H9 (cell line): ENCODE measurements at regions not wholly inside any gene's neighbourhood (a gene's known extent, or its start where the extent isn't known, plus 50 kb on each side); places are given as distances from the start of the nearest gene placed in this dataset.

Source experiments
- DNase-seq: peaks from one replicate; pipeline ENCODE4 v3.0.0-alpha.2; 2017
- H2AFZ ChIP-seq: one replicate; pipeline ENCODE4 v1.6.1; 2013; ENCODE audit warnings: mild to moderate bottlenecking, low read length, control low read depth, moderate library complexity
- H2AK5ac ChIP-seq: 2 replicates; pipeline ENCODE4 v1.6.1; 2013; ENCODE audit warnings: low read length, control low read depth, mixed read lengths; ENCODE audit not compliant: insufficient read length
- H2BK120ac ChIP-seq: one replicate; pipeline ENCODE4 v1.6.1; 2013; ENCODE audit warnings: low read depth, mild to moderate bottlenecking, low read length, control low read depth, inconsistent platforms; ENCODE audit not compliant: poor library complexity, severe bottlenecking
- H2BK12ac ChIP-seq: 2 replicates; pipeline ENCODE4 v1.6.1; 2013; ENCODE audit warnings: low read length, control low read depth, mixed read lengths, low read depth; ENCODE audit not compliant: insufficient read length
- H2BK15ac ChIP-seq: 2 replicates; pipeline ENCODE4 v1.6.1; 2013; ENCODE audit warnings: low read depth, low read length, control low read depth
- H2BK20ac ChIP-seq: one replicate; pipeline ENCODE4 v1.6.1; 2013; ENCODE audit warnings: low read depth, mild to moderate bottlenecking, low read length, control low read depth, inconsistent platforms; ENCODE audit not compliant: poor library complexity, severe bottlenecking
- H2BK5ac ChIP-seq: 2 replicates; pipeline ENCODE4 v1.6.1; 2013; ENCODE audit warnings: low read length, control low read depth, mixed read lengths; ENCODE audit not compliant: insufficient read length
- H3K14ac ChIP-seq: 2 replicates; pipeline ENCODE4 v1.6.1; 2013; ENCODE audit warnings: low read length, control low read depth; ENCODE audit not compliant: insufficient read depth
- H3K18ac ChIP-seq: 2 replicates; pipeline ENCODE4 v1.6.1; 2013; ENCODE audit warnings: low read depth, mild to moderate bottlenecking, mixed read lengths, low read length, control low read depth; ENCODE audit not compliant: insufficient read length
- H3K23ac ChIP-seq: 2 replicates; pipeline ENCODE4 v1.6.1; 2013; ENCODE audit warnings: low read length, control low read depth, mixed read lengths, low read depth; ENCODE audit not compliant: insufficient read length
- H3K23me2 ChIP-seq: 2 replicates; pipeline ENCODE4 v1.6.1; 2013; ENCODE audit warnings: low read depth, mild to moderate bottlenecking, mixed read lengths, low read length, control low read depth; ENCODE audit not compliant: insufficient read length, poor library complexity, severe bottlenecking
- H3K27ac ChIP-seq: 2 replicates; pipeline ENCODE4 v1.5.1; 2013; ENCODE audit warnings: low read length, control low read depth, mixed read lengths, low read depth; ENCODE audit not compliant: insufficient read length
- H3K27me3 ChIP-seq: 2 replicates; pipeline ENCODE4 v1.6.1; 2013; ENCODE audit warnings: low read length, control low read depth, inconsistent platforms; ENCODE audit not compliant: insufficient read depth
- H3K4ac ChIP-seq: 2 replicates; pipeline ENCODE4 v1.6.1; 2013; ENCODE audit warnings: low read depth, mild to moderate bottlenecking, control low read depth, inconsistent platforms, low read length, moderate library complexity
- H3K4me1 ChIP-seq: 2 replicates; pipeline ENCODE4 v1.6.1; 2013; ENCODE audit warnings: low read length, control low read depth, inconsistent platforms; ENCODE audit not compliant: insufficient read depth
- H3K4me2 ChIP-seq: 2 replicates; pipeline ENCODE4 v1.6.1; 2013; ENCODE audit warnings: low read length, control low read depth, mixed read lengths; ENCODE audit not compliant: insufficient read length, insufficient read depth
- H3K56ac ChIP-seq: 2 replicates; pipeline ENCODE4 v1.6.1; 2013; ENCODE audit warnings: low read depth, mild to moderate bottlenecking, mixed read lengths, low read length, control low read depth; ENCODE audit not compliant: insufficient read length
- H3K79me1 ChIP-seq: 2 replicates; pipeline ENCODE4 v1.6.1; 2013; ENCODE audit warnings: low read depth, mild to moderate bottlenecking, moderate library complexity, low read length, control low read depth, inconsistent platforms; ENCODE audit not compliant: insufficient read depth, poor library complexity, severe bottlenecking
- H3K79me2 ChIP-seq: 2 replicates; pipeline ENCODE4 v1.6.1; 2013; ENCODE audit warnings: low read length, control low read depth, inconsistent platforms; ENCODE audit not compliant: insufficient read depth
- H3K9ac ChIP-seq: 2 replicates; pipeline ENCODE4 v1.6.1; 2013; ENCODE audit warnings: low read length, control low read depth, mixed read lengths; ENCODE audit not compliant: insufficient read length; ENCODE audit errors: extremely low read depth
- H3K9me3 ChIP-seq: one replicate; pipeline ENCODE4 v1.6.1; 2013; ENCODE audit warnings: low read depth, low read length, inconsistent platforms; ENCODE audit not compliant: control insufficient read depth
- H3T11ph ChIP-seq: one replicate; pipeline ENCODE4 v1.6.1; 2013; ENCODE audit warnings: mild to moderate bottlenecking, low read length, control low read depth, inconsistent platforms
- H4K20me1 ChIP-seq: one replicate; pipeline ENCODE4 v1.6.1; 2013; ENCODE audit not compliant: control insufficient read depth, insufficient read length, insufficient read depth
- H4K5ac ChIP-seq: 2 replicates; pipeline ENCODE4 v1.6.1; 2013; ENCODE audit warnings: low read depth, mild to moderate bottlenecking, mixed read lengths, low read length, control low read depth; ENCODE audit not compliant: insufficient read length
- H4K8ac ChIP-seq: replicated peaks from 2 replicates; pipeline ENCODE4 v1.6.1; 2013; ENCODE audit warnings: low read length, control low read depth, mixed read lengths, low read depth; ENCODE audit not compliant: insufficient read length
- H4K91ac ChIP-seq: 2 replicates; pipeline ENCODE4 v1.6.1; 2013; ENCODE audit warnings: low read depth, mild to moderate bottlenecking, moderate library complexity, mixed read lengths, low read length, control low read depth; ENCODE audit not compliant: insufficient read length
- H3K27ac Mint-ChIP-seq, 3 experiments: 2 replicates in 2 of 3; 3 replicates in 1 of 3; pipeline ENCODE4 v1.8.0; 2020 to 2021; ENCODE audit warnings: mixed read lengths in 3 of 3, mild to moderate bottlenecking in 1 of 3, moderate library complexity in 1 of 3
- H3K27me3 Mint-ChIP-seq: 2 replicates; pipeline ENCODE4 v1.8.0; 2021; ENCODE audit warnings: low read depth, mild to moderate bottlenecking, moderate library complexity, mixed read lengths
- H3K36me3 Mint-ChIP-seq, 3 experiments: 2 replicates in 2 of 3; 3 replicates in 1 of 3; pipeline ENCODE4 v1.8.0; 2020 to 2021; ENCODE audit warnings: low read depth in 3 of 3, mixed read lengths in 3 of 3; ENCODE audit not compliant: insufficient read depth in 1 of 3
- H3K4me1 Mint-ChIP-seq, 2 experiments: 2 replicates each; pipeline ENCODE4 v1.8.0; 2020; ENCODE audit warnings: mixed read lengths in 2 of 2
- H3K4me3 Mint-ChIP-seq, 2 experiments: 2 replicates in 1 of 2; 3 replicates in 1 of 2; pipeline ENCODE4 v1.8.0; 2020 to 2021; ENCODE audit warnings: mild to moderate bottlenecking in 2 of 2, mixed read lengths in 2 of 2, moderate library complexity in 1 of 2
- H3K9me3 Mint-ChIP-seq, 2 experiments: 2 replicates in 1 of 2; 3 replicates in 1 of 2; pipeline ENCODE4 v1.8.0; 2020; ENCODE audit warnings: mild to moderate bottlenecking in 2 of 2, mixed read lengths in 2 of 2, moderate library complexity in 1 of 2
- CTCF ChIP-seq: fragments of 200-600 bp; sonication (generic); conservative IDR thresholded peaks from 3 replicates; pipeline ENCODE4 v1.8.0; 2021; ENCODE audit warnings: antibody characterized with exemption, mild to moderate bottlenecking
- WGBS: extraction: QIAGEN DNeasy Blood & Tissue Kit; methylation state at CpG from one replicate; pipeline ENCODE4 v1.1.7; 2013; ENCODE audit warnings: missing lambda C conversion rate, low lambda C conversion rate, mixed read lengths; ENCODE audit not compliant: insufficient read length; ENCODE audit errors: extremely low coverage; 5-methylcytosine and 5-hydroxymethylcytosine counted together

DNA sequence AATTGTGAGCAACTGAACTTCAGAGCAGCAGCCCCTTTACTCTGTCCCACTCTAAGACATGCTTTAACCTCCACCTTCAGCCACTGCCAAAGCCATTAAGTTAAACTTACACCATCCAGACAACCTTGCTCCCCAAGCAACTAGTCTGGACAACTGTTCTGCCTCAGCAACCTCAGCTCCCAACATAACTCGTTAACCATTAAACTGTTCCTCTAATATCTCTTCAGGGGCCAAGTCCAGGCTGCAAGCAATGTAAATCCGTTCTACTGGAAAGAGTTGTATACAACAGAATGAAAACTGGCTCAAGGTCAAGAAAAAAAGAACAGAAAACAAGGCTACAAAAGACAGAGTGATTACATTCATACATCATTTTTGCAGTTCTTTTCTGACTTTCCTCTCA, 131.7 kb upstream of the TARS1 start:
- Mint-ChIP-seq H3K9me3 (no peaks in the 10 kb centered on the region), H3K27me3 (no peaks in the 10 kb centered on the region; the same call in 1 of the 2 replicates), H3K27ac (no peak overlapping the region), H3K4me1 (no peaks in the 10 kb centered on the region), H3K36me3 (no peaks in the 10 kb centered on the region), H3K4me3 (no peak overlapping the region)
- no peak overlapping the region for H2BK15ac ChIP-seq
- no peaks in the 10 kb centered on the region for H3K23me2 ChIP-seq
- H3K79me2 ChIP-seq, result no peaks in the 10 kb centered on the region
- no peak overlapping the region for H3K4ac ChIP-seq
- no peak overlapping the region for H4K5ac ChIP-seq
- H3K9ac ChIP-seq, result no peak overlapping the region
- H3K23ac ChIP-seq, result no peak overlapping the region
- no peak overlapping the region for H3K56ac ChIP-seq
- H3K14ac ChIP-seq, result no peak overlapping the region
- no peak overlapping the region for H4K91ac ChIP-seq
- H2BK12ac ChIP-seq, result no peak overlapping the region
- H2BK120ac ChIP-seq, result no peak overlapping the region
- H3K79me1 ChIP-seq, result no peaks in the 10 kb centered on the region
- H4K8ac ChIP-seq, result no peak overlapping the region
- H3K4me2 ChIP-seq, result no peak overlapping the region
- H4K20me1 ChIP-seq, result no peaks in the 10 kb centered on the region
- H3K9me3 ChIP-seq, result no peaks in the 10 kb centered on the region
- no peak for DNase-seq
- WGBS, result no CpG with 5 or more reads among the region's 2 CpGs
- no peak overlapping the region for H2AK5ac ChIP-seq
- no peak for TF ChIP-seq CTCF
- no peak overlapping the region for H2BK5ac ChIP-seq
- H3K4me1 ChIP-seq, result no peaks in the 10 kb centered on the region
- no peak overlapping the region for H2BK20ac ChIP-seq
- no peak overlapping the region for H3K18ac ChIP-seq
- H3K27me3 ChIP-seq, result no peaks in the 10 kb centered on the region
- no peak overlapping the region for H3T11ph ChIP-seq
- H3K27ac ChIP-seq, result no peak overlapping the region
- H2AFZ ChIP-seq, result no peak overlapping the region
